GM12864 (cell line): ENCODE measurements at regions not wholly inside any gene's neighbourhood (a gene's known extent, or its start where the extent isn't known, plus 50 kb on each side); places are given as distances from the start of the nearest gene placed in this dataset.

Experiments used
- DNase-seq: peaks from one replicate; pipeline ENCODE4 v3.0.0-alpha.2; 2011; ENCODE audit warnings: low read depth
- H3K4me3 ChIP-seq: 2 replicates; pipeline ENCODE4 v1.5.1; 2011; ENCODE audit warnings: mild to moderate bottlenecking, low read depth, low read length, control low read depth
- TF ChIP-seq, protein P1 (sequence below): IDR thresholded peaks from 2 replicates; pipeline ENCODE4 v1.5.1; 2011; ENCODE audit warnings: low read depth, mild to moderate bottlenecking, moderate library complexity, low read length, control low read depth, inconsistent platforms; ENCODE audit errors: missing control alignments

DNA sequence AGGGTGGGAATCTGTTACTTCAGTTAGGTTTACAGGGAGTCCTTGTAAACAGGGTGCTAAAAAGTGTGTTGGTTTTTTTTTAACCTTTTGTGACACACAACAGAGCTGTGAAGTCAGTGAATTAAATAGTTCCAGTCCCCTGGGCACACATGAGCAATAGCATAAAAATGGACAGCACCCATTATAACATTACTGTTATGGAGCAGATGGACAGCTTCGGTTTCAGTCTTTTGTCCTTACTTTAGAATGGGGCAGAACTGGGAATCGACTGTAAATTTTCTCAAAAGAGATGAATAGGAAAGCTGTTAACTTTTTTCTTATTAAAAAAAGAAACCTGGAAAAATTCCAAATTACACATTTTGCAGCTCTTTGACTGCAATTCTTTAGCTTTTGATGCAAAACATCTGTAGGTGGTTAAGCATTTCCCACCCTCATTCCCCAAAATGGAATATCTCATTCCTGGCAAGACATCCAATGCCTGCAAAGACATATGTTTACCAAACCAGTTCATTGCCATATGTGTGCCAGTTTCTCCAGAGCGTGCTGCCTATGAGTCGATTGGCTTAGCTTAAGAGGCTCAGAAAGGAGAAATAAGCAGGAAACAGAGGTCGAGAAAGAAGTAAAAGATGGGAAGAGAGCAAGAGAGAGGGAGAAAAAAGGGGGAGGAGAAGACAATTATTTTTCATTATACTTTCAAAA, 212.3 kb upstream of the TMEM161B start:
- DNase-seq: no peak
- TF ChIP-seq, protein P1, sequence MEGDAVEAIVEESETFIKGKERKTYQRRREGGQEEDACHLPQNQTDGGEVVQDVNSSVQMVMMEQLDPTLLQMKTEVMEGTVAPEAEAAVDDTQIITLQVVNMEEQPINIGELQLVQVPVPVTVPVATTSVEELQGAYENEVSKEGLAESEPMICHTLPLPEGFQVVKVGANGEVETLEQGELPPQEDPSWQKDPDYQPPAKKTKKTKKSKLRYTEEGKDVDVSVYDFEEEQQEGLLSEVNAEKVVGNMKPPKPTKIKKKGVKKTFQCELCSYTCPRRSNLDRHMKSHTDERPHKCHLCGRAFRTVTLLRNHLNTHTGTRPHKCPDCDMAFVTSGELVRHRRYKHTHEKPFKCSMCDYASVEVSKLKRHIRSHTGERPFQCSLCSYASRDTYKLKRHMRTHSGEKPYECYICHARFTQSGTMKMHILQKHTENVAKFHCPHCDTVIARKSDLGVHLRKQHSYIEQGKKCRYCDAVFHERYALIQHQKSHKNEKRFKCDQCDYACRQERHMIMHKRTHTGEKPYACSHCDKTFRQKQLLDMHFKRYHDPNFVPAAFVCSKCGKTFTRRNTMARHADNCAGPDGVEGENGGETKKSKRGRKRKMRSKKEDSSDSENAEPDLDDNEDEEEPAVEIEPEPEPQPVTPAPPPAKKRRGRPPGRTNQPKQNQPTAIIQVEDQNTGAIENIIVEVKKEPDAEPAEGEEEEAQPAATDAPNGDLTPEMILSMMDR: no peak
- no peak overlapping the region for H3K4me3 ChIP-seq

DNA sequence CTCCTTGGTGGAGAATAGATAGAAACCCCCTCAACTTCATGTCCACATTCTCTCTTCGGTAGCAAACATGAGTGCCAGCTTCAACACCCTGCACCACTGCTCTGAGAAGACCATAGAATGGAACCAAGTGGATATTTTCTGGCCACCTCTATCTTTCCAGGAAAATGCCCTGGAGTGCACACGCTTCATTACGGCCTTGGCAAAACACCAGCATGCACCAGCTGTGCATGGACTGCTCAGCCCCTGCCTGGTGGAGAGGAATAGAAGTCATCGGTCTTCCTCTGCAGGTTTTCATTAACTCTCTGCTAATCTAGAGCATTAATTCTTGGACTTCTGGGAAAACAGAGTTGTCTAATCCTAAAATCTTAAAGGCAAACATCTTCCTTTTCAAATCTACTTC, 211.6 kb upstream of the TMEM161B start:
- DNase-seq: no peak
- no peak overlapping the region for H3K4me3 ChIP-seq
- TF ChIP-seq, protein P1: no peak

- H3K4me3 ChIP-seq: no peak overlapping the region
- TF ChIP-seq, protein P1: no peak
- DNase-seq: no peak
Measured at GRCh38 chr5:88474574-88474973, 205.9 kb upstream of the TMEM161B start.

- TF ChIP-seq, protein P1: no peak
- H3K4me3 ChIP-seq: no peak overlapping the region
- DNase-seq: no peak
Measured at GRCh38 chr5:88470745-88471144, 202.1 kb upstream of the TMEM161B start.

DNA sequence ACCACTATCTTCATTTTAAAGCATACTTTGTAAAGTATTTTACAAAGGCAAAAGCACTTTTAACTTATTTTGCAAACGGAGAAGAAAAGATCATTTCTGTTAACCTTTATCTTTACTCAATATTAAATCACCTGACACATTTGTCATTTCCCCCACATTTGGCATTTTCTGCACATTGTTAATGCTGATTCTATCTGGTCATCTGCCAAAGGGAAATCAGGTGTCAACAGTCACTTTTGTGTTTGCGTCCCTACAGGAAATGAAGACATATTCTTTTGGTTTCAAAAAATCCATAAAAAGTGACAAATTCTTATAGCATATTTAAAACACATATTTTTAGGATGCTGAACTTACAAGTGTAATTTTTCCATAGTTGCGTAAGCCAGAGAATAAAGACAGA, 191.3 kb upstream of the TMEM161B start:
- TF ChIP-seq, protein P1: no peak
- H3K4me3 ChIP-seq: no peak overlapping the region
- DNase-seq: no peak

DNA sequence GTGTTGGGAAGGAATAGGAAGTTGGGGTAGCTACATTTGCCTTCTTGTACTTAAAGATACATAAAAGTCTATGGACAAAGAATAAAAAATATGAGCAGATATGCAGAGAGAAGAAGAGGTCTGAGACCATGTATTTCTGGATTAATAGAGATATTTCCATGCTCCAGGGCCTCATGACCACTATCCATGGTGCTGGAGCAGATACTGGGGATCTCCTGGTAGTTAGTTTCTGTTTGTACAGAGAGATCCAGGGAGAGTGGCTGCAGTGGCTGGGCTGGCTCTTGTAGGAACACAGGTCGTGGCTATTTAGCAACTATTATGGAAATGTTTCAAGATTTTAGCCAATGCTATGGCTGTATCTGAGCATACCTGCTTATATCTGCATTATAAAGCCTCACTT, 184.2 kb upstream of the TMEM161B start:
- TF ChIP-seq, protein P1: no peak
- DNase-seq: no peak
- no peak overlapping the region for H3K4me3 ChIP-seq

DNA sequence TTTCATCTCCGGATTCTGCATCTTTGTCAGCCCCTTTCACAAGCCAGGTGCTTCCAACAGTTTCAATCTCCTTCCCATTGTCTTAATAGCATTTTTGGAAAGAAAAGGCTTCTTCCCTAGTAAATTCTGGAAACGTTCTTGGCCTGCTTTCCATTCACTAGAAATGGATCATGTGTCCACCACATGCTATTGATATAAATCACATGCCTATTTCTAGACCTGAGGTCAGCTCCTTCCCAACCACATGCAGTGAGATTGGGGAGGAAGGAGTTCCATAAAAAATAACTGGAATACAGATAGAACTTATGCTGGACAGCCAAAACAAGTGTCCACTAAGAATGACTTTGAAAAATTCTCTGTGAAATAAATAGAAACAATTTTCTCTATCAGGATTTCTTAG, 181.6 kb upstream of the TMEM161B start:
- TF ChIP-seq, protein P1: no peak
- no peak overlapping the region for H3K4me3 ChIP-seq
- no peak for DNase-seq
